HEK293T (cell line): ENCODE measurements at regions not wholly inside any gene's neighbourhood (a gene's known extent, or its start where the extent isn't known, plus 50 kb on each side); places are given as distances from the start of the nearest gene placed in this dataset.

Experiments used
- BHLHE40 ChIP-seq: fragments of 450-650 bp; IDR thresholded peaks from 2 replicates; pipeline ENCODE4 v1.6.1; 2016; ENCODE audit warnings: mild to moderate bottlenecking, moderate library complexity, borderline replicate concordance
- FOXK2 ChIP-seq: fragments of 450-650 bp; IDR thresholded peaks from 2 replicates; pipeline ENCODE4 v1.6.1; 2016; ENCODE audit warnings: mild to moderate bottlenecking
- FOXM1 ChIP-seq: fragments of 450-650 bp; IDR thresholded peaks from 2 replicates; pipeline ENCODE4 v1.6.1; 2017; ENCODE audit warnings: mild to moderate bottlenecking, borderline replicate concordance
- PKNOX1 ChIP-seq: fragments of 450-650 bp; IDR thresholded peaks from 2 replicates; pipeline ENCODE4 v1.6.1; 2016

GRCh38 chr13:24052547-24053518 is 107.7 kb upstream of the SPATA13 start:
- TF ChIP-seq FOXK2 (no peak), BHLHE40 (no peak), FOXM1 (no peak), PKNOX1 (no peak)
